Trophoblast cell (in vitro differentiated cells and primary cell): ENCODE measurements at regions not wholly inside any gene's neighbourhood (a gene's known extent, or its start where the extent isn't known, plus 50 kb on each side); places are given as distances from the start of the nearest gene placed in this dataset.

Source experiments
- DNase-seq, 2 donors: peaks; one replicate each; pipeline ENCODE4 v3.0.0-alpha.2; 2016
- H2AFZ ChIP-seq: 2 replicates; pipeline ENCODE4 v1.6.1; 2013; ENCODE audit warnings: low read length, moderate library complexity, mild to moderate bottlenecking; ENCODE audit not compliant: insufficient read depth, poor library complexity
- H2AK5ac ChIP-seq: 2 replicates; pipeline ENCODE4 v1.6.1; 2013; ENCODE audit warnings: mild to moderate bottlenecking, low read length
- H2BK120ac ChIP-seq: 2 replicates; pipeline ENCODE4 v1.6.1; 2013; ENCODE audit warnings: low read length, mild to moderate bottlenecking, moderate library complexity; ENCODE audit not compliant: insufficient read depth, poor library complexity
- H2BK12ac ChIP-seq: 2 replicates; pipeline ENCODE4 v1.6.1; 2013; ENCODE audit warnings: mild to moderate bottlenecking, low read length, moderate library complexity
- H2BK5ac ChIP-seq: 2 replicates; pipeline ENCODE4 v1.6.1; 2013; ENCODE audit warnings: low read length, low read depth, moderate library complexity, mild to moderate bottlenecking; ENCODE audit not compliant: poor library complexity
- H3K14ac ChIP-seq: 2 replicates; pipeline ENCODE4 v1.6.1; 2013; ENCODE audit warnings: mild to moderate bottlenecking, low read length
- H3K18ac ChIP-seq: 2 replicates; pipeline ENCODE4 v1.6.1; 2013; ENCODE audit warnings: mild to moderate bottlenecking, low read length
- H3K23ac ChIP-seq: 2 replicates; pipeline ENCODE4 v1.6.1; 2013; ENCODE audit warnings: low read length
- H3K27ac ChIP-seq: 2 replicates; pipeline ENCODE4 v1.5.1; 2013; ENCODE audit warnings: low read depth, mild to moderate bottlenecking, inconsistent platforms, low read length, moderate library complexity
- H3K27me3 ChIP-seq: 2 replicates; pipeline ENCODE4 v1.6.1; 2013; ENCODE audit warnings: inconsistent platforms, mild to moderate bottlenecking, low read length, moderate library complexity; ENCODE audit not compliant: insufficient read depth
- H3K36me3 ChIP-seq, 2 experiments: 1 replicate in 1 of 2; 2 replicates in 1 of 2; pipeline ENCODE4 v1.6.1; 2013; ENCODE audit warnings: low read length in 2 of 2, mild to moderate bottlenecking in 2 of 2, moderate library complexity in 1 of 2; ENCODE audit not compliant: insufficient read depth in 2 of 2, control insufficient read depth in 1 of 2
- H3K4ac ChIP-seq: 2 replicates; pipeline ENCODE4 v1.6.1; 2013; ENCODE audit warnings: low read depth, mild to moderate bottlenecking, low read length, moderate library complexity
- H3K4me1 ChIP-seq, 2 experiments: 1 replicate in 1 of 2; 2 replicates in 1 of 2; pipeline ENCODE4 v1.6.1; 2013; ENCODE audit warnings: low read length in 2 of 2, mild to moderate bottlenecking in 2 of 2, moderate library complexity in 1 of 2; ENCODE audit not compliant: insufficient read depth in 2 of 2, control insufficient read depth in 1 of 2
- H3K4me2 ChIP-seq: 2 replicates; pipeline ENCODE4 v1.6.1; 2013; ENCODE audit warnings: inconsistent platforms, mild to moderate bottlenecking, low read length, moderate library complexity
- H3K4me3 ChIP-seq: 2 replicates; pipeline ENCODE4 v1.5.1; 2013; ENCODE audit warnings: mild to moderate bottlenecking, low read depth, low read length, inconsistent platforms
- H3K79me1 ChIP-seq: one replicate; pipeline ENCODE4 v1.6.1; 2013; ENCODE audit warnings: low read length
- H3K79me2 ChIP-seq: 2 replicates; pipeline ENCODE4 v1.6.1; 2013; ENCODE audit warnings: low read length, mild to moderate bottlenecking; ENCODE audit not compliant: control insufficient read depth, insufficient read depth, poor library complexity
- H3K9ac ChIP-seq: 2 replicates; pipeline ENCODE4 v1.6.1; 2013; ENCODE audit warnings: mild to moderate bottlenecking, low read length
- H3K9me3 ChIP-seq: 2 replicates; pipeline ENCODE4 v1.6.1; 2013; ENCODE audit warnings: low read depth, mild to moderate bottlenecking, control low read depth, inconsistent platforms, low read length; ENCODE audit not compliant: insufficient read depth
- H4K12ac ChIP-seq: 2 replicates; pipeline ENCODE4 v1.6.1; 2013; ENCODE audit warnings: low read depth, mild to moderate bottlenecking, low read length, moderate library complexity
- H4K8ac ChIP-seq: 2 replicates; pipeline ENCODE4 v1.6.1; 2013; ENCODE audit warnings: low read depth, mild to moderate bottlenecking, low read length, moderate library complexity
- H4K91ac ChIP-seq: one replicate; pipeline ENCODE4 v1.6.1; 2013; ENCODE audit warnings: low read depth, mild to moderate bottlenecking, low read length, moderate library complexity
- WGBS: extraction: QIAGEN DNeasy Blood & Tissue Kit; methylation state at CpG from one replicate; pipeline ENCODE4 v1.1.7; 2013; ENCODE audit warnings: missing lambda C conversion rate; ENCODE audit not compliant: insufficient read length, insufficient coverage; ENCODE audit errors: extremely low coverage; 5-methylcytosine and 5-hydroxymethylcytosine counted together

DNA sequence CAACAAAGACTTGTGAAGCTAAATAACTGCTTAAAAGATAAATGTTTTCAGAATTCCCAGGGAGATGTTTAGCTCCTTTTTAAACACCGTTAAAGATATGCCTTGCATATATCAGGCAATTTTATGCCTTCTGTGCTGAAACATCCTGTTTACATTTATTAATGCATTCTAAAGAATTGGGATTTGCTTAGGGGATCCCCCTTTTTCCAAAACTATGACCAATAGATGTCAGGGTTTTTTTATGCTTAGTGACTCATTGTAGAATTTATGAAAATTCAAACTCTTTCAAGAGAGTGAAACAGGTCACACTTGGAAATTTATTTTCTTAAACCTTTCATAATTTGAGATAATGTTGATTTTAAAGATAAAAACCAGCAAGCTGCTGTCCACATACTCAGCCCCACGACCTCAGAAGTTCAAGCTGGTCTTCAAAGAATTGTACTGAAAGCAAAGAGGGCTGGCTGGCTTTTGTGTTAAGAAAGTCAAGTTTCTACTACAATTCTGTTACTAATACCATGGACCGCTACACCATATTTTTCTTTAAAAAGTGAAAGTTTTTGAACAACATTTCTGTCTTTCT, 411.8 kb downstream of the ETV1 start:
- no peak overlapping the region for H4K12ac ChIP-seq
- no peak overlapping the region for H3K4ac ChIP-seq
- no peak overlapping the region for H2AK5ac ChIP-seq
- H2BK12ac ChIP-seq: no peak overlapping the region
- H2BK120ac ChIP-seq: no peak overlapping the region
- no peak overlapping the region for H4K91ac ChIP-seq
- no peak overlapping the region for H3K14ac ChIP-seq
- H3K4me3 ChIP-seq: no peak overlapping the region
- H3K27me3 ChIP-seq: no peaks in the 10 kb centered on the region
- no peaks in the 10 kb centered on the region for H3K9me3 ChIP-seq
- no peaks in the 10 kb centered on the region for H3K4me1 ChIP-seq
- no peak overlapping the region for H3K9ac ChIP-seq
- no peak overlapping the region for H3K4me2 ChIP-seq
- H3K36me3 ChIP-seq: no peaks in the 10 kb centered on the region
- H3K18ac ChIP-seq: no peak overlapping the region
- H2AFZ ChIP-seq: no peak overlapping the region
- H3K79me1 ChIP-seq: no peaks in the 10 kb centered on the region
- H3K79me2 ChIP-seq: no peaks in the 10 kb centered on the region
- H3K27ac ChIP-seq: no peak overlapping the region
- no peak overlapping the region for H4K8ac ChIP-seq
- no peak for DNase-seq
- H2BK5ac ChIP-seq: no peak overlapping the region
- WGBS: no CpG with 5 or more reads among the region's 3 CpGs
- H3K23ac ChIP-seq: no peak overlapping the region

DNA sequence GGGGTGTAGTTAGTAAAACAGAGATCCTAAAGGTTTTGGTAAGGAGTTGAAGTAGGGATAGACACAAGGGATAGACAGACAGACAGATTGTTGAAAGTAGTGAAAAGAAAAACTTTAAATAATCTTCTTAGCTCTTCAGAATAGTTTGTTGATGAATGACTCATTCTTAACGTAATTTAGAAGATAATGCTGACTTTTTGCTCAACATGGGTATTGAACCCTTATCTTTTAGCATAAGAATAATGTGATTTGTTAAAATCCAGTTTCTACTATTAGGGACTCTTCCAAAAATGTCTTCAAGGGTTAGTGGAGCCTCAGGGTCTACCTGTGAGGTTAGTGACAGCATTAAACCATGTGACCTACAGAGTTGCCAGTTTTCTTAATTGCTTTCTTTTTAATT, 411.2 kb downstream of the ETV1 start:
- Histone ChIP-seq H3K27me3 (no peaks in the 10 kb centered on the region), H2BK5ac (no peak overlapping the region), H4K12ac (no peak overlapping the region), H3K4ac (no peak overlapping the region), H3K4me3 (no peak overlapping the region), H3K18ac (no peak overlapping the region), H3K36me3 (no peaks in the 10 kb centered on the region), H2BK120ac (no peak overlapping the region), H4K8ac (no peak overlapping the region), H3K79me2 (no peaks in the 10 kb centered on the region), H3K27ac (no peak overlapping the region), H3K4me2 (no peak overlapping the region), H2AK5ac (no peak overlapping the region), H3K23ac (no peak overlapping the region), H2AFZ (no peak overlapping the region), H3K4me1 (no peaks in the 10 kb centered on the region), H3K9ac (no peak overlapping the region), H4K91ac (no peak overlapping the region), H3K14ac (no peak overlapping the region), H3K79me1 (no peaks in the 10 kb centered on the region), H2BK12ac (no peak overlapping the region), H3K9me3 (no peaks in the 10 kb centered on the region)
- no CpG with 5 or more reads among the region's 1 CpG for WGBS
- DNase-seq: no peak

DNA sequence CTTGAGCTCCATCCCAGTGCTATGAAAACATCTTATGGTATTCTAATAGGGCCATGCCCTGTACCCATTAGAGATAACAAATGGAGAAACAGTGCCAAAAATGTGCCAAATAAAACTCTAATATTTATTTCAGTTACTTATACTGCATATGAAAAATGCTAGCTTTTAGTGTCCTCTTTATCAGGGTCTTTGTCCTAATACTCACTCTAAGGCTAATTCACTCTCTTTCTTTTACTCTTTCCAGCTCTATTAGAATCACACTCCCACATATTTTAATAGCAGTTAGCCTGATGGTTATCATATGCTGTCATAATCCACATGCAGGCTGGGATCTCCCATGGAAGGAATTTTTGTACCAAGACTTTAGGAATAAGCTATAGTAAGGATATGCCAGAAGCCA, 408.4 kb downstream of the ETV1 start:
- Histone ChIP-seq H3K27me3 (no peaks in the 10 kb centered on the region), H2BK12ac (no peak overlapping the region)

DNA sequence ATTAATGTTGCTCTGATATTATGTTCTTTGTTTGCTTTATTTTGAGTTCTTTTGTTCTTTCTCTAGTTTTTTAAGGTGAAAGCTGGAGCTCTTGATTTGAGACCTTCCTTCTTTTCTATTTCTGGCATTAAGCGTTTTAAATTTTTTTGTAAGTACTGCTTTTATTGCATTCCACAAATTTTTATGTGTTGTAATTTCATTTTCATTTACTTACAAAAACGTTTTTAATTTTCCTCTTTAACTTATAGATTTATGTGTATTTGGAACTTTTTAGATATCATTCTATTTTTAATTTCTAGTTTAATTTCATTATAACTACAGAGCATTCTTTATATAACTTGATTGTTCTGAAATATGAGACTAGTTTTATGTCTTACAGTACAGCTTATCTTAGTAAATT, 395.6 kb downstream of the ETV1 start:
- Histone ChIP-seq H2BK12ac (no peak overlapping the region), H2BK120ac (no peak overlapping the region), H3K23ac (no peak overlapping the region), H3K27ac (no peak overlapping the region), H4K91ac (no peak overlapping the region), H3K27me3 (no peaks in the 10 kb centered on the region), H3K79me1 (no peaks in the 10 kb centered on the region), H3K9me3 (peaks cover 4% of the 10 kb centered on the region), H2AK5ac (no peak overlapping the region), H3K4me1 (no peaks in the 10 kb centered on the region), H3K4me3 (no peak overlapping the region), H3K18ac (no peak overlapping the region), H2BK5ac (no peak overlapping the region), H3K79me2 (no peaks in the 10 kb centered on the region), H4K12ac (no peak overlapping the region), H3K14ac (no peak overlapping the region), H3K4ac (no peak overlapping the region), H3K4me2 (no peak overlapping the region), H2AFZ (no peak overlapping the region), H4K8ac (no peak overlapping the region), H3K9ac (no peak overlapping the region), H3K36me3 (no peaks in the 10 kb centered on the region)
- DNase-seq: no peak
- no CpG with 5 or more reads among the region's 2 CpGs for WGBS

More for the DNA sequence above, 408.4 kb downstream of the ETV1 start:
- no peak overlapping the region for H3K4ac ChIP-seq
- no peaks in the 10 kb centered on the region for H3K79me1 ChIP-seq
- H3K27ac ChIP-seq: no peak overlapping the region
- H3K23ac ChIP-seq: no peak overlapping the region
- no peak overlapping the region for H2AFZ ChIP-seq
- H3K4me3 ChIP-seq: no peak overlapping the region
- no peaks in the 10 kb centered on the region for H3K79me2 ChIP-seq
- no peak overlapping the region for H3K9ac ChIP-seq
- H3K14ac ChIP-seq: no peak overlapping the region
- no peak overlapping the region for H4K8ac ChIP-seq
- no peak overlapping the region for H2AK5ac ChIP-seq
- H3K4me1 ChIP-seq: no peaks in the 10 kb centered on the region
- H4K12ac ChIP-seq: no peak overlapping the region
- H3K9me3 ChIP-seq: no peaks in the 10 kb centered on the region
- DNase-seq: no peak
- H3K36me3 ChIP-seq: no peaks in the 10 kb centered on the region
- H2BK5ac ChIP-seq: no peak overlapping the region
- H2BK120ac ChIP-seq: no peak overlapping the region
- no peak overlapping the region for H3K18ac ChIP-seq
- H3K4me2 ChIP-seq: no peak overlapping the region
- no peak overlapping the region for H4K91ac ChIP-seq
